K562 (cell line): ENCODE measurements at regions not wholly inside any gene's neighbourhood (a gene's known extent, or its start where the extent isn't known, plus 50 kb on each side); places are given as distances from the start of the nearest gene placed in this dataset.

Source experiments
- CTBP1 ChIP-seq: fragments of 450-650 bp; IDR thresholded peaks from 2 replicates; pipeline ENCODE4 v1.6.1; 2016; ENCODE audit warnings: borderline replicate concordance
- CTCF ChIP-seq, 3 experiments: IDR thresholded peaks in 2 of 3; conservative IDR thresholded peaks in 1 of 3; 2 replicates each; pipeline ENCODE4 v1.5.1; 2011 to 2012; ENCODE audit warnings: low read length in 3 of 3, mild to moderate bottlenecking in 3 of 3, control low read depth in 2 of 3, improper control_type of control experiment in 1 of 3, inconsistent platforms in 1 of 3, low read depth in 1 of 3, mixed read lengths in 1 of 3, moderate library complexity in 1 of 3; ENCODE audit not compliant: insufficient read depth in 2 of 3
- DNMT1 ChIP-seq: fragments of 450-650 bp; IDR thresholded peaks from 2 replicates; pipeline ENCODE4 v1.6.1; 2016; ENCODE audit warnings: antibody characterized with exemption, mild to moderate bottlenecking
- FOS ChIP-seq: IDR thresholded peaks from 3 replicates; pipeline ENCODE4 v1.6.1; 2011; ENCODE audit not compliant: insufficient read length; ENCODE audit errors: extremely low read depth
- HNRNPH1 ChIP-seq: fragments of 200-400 bp; formaldehyde crosslinking; optimal IDR thresholded peaks from 2 replicates; pipeline ENCODE3; 2017; ENCODE audit warnings: low read depth, mild to moderate bottlenecking, low read length, moderate library complexity
- LCOR ChIP-seq: sonication (generic); formaldehyde crosslinking; IDR thresholded peaks from 2 replicates; pipeline ENCODE4 v1.8.0; 2022; ENCODE audit warnings: mild to moderate bottlenecking, missing genetic modification reagents
- NR3C1 ChIP-seq: sonication (generic); formaldehyde crosslinking; IDR thresholded peaks from 2 replicates; pipeline ENCODE4 v1.8.1; 2022; ENCODE audit warnings: missing genetic modification reagents
- ZKSCAN3 ChIP-seq: fragments of 250-450 bp; sonication (Bioruptor Pico); IDR thresholded peaks from 2 replicates; pipeline ENCODE4 v1.4.0; 2020
- TF ChIP-seq, protein P1 (sequence below): fragments of 250-450 bp; sonication (Bioruptor Pico); IDR thresholded peaks from 2 replicates; pipeline ENCODE4 v1.4.0; 2020; ENCODE audit warnings: mild to moderate bottlenecking, moderate library complexity

DNA sequence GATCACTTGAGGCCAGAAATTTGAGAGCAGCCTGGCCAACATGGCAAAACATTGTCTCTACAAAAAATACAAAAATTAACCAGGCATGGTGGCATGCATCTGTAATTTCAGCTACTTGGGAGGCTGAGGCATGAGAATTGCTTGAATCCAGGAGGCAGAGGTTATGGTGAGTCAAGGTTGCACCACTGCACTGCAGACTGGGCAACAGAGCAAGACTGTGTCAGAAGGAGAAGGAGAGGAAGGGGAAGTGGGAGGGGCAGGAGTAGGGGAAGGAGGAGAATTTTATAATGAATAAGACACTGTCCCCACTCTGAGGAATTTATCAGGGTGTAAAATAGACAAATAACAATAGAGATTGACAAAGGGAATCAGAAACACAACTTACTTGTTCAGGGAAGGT, 440.6 kb upstream of the DYNLRB2 start:
- TF ChIP-seq, protein P1, sequence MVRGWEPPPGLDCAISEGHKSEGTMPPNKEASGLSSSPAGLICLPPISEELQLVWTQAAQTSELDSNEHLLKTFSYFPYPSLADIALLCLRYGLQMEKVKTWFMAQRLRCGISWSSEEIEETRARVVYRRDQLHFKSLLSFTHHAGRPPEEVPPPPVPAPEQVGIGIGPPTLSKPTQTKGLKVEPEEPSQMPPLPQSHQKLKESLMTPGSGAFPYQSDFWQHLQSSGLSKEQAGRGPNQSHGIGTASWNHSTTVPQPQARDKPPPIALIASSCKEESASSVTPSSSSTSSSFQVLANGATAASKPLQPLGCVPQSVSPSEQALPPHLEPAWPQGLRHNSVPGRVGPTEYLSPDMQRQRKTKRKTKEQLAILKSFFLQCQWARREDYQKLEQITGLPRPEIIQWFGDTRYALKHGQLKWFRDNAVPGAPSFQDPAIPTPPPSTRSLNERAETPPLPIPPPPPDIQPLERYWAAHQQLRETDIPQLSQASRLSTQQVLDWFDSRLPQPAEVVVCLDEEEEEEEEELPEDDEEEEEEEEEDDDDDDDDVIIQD: no peak
- TF ChIP-seq CTCF (IDR thresholded peaks at IDR 0.05 in 2 of 3, conservative IDR thresholded peaks at IDR 0.05 in 1 of 3; ENCODE audit: insufficient read depth in 2 of 3, low read depth in 1 of 3, low read length in 3 of 3) (no peak), DNMT1 (no peak), HNRNPH1 (no peak), NR3C1 (no peak), LCOR (no peak), ZKSCAN3 (CRISPR knock-in tag) (no peak), CTBP1 (no peak), FOS (no peak)
